Ascending aorta (tissue), 2 donors: ENCODE measurements at regions not wholly inside any gene's neighbourhood (a gene's known extent, or its start where the extent isn't known, plus 50 kb on each side); places are given as distances from the start of the nearest gene placed in this dataset.

Experiments used
- DNase-seq, 2 donors: peaks; one replicate each; pipeline ENCODE4 v3.0.0-alpha.2; 2019; ENCODE audit warnings: low spot score in 2 of 2
- H3K27ac ChIP-seq, 2 donors: fragments of 200-600 bp; sonication (generic); one replicate each; pipeline ENCODE4 v1.5.1; 2016 to 2017; ENCODE audit warnings: mild to moderate bottlenecking in 1 of 2
- H3K27me3 ChIP-seq: fragments of 200-600 bp; sonication (generic); one replicate; pipeline ENCODE4 v1.5.1; 2017
- H3K36me3 ChIP-seq, 2 donors: fragments of 200-600 bp; sonication (generic); one replicate each; pipeline ENCODE4 v1.5.1; 2016
- H3K4me1 ChIP-seq, 2 donors: fragments of 200-600 bp; sonication (generic); one replicate each; pipeline ENCODE4 v1.5.1; 2016 to 2017; ENCODE audit warnings: mild to moderate bottlenecking in 1 of 2
- H3K4me3 ChIP-seq, 2 donors: fragments of 200-600 bp; sonication (generic); one replicate each; pipeline ENCODE4 v1.5.1; 2016 to 2017; ENCODE audit warnings: mild to moderate bottlenecking in 1 of 2
- H3K9me3 ChIP-seq, 2 donors: fragments of 200-600 bp; sonication (generic); one replicate each; pipeline ENCODE4 v1.5.1; 2016
- CTCF ChIP-seq, 3 experiments: fragments of 200-600 bp in 2 of 3; fragments of 450-650 bp in 1 of 3; sonication (generic) in 2 of 3; IDR thresholded peaks; one replicate each; pipeline ENCODE4 v1.5.1; 2016 to 2019; ENCODE audit warnings: antibody characterized with exemption in 3 of 3, mild to moderate bottlenecking in 1 of 3, moderate library complexity in 1 of 3
- intact Hi-C: fragments of 100-400 bp; cut with DNase I; formaldehyde crosslinking; loops from one replicate; pipeline ENCODE4 v1.15.1; 2023

- Histone ChIP-seq H3K9me3 (no peaks in the 10 kb centered on the region), H3K27me3 (no peaks in the 10 kb centered on the region), H3K4me3 (no peak overlapping the region), H3K4me1 (no peaks in the 10 kb centered on the region), H3K36me3 (no peaks in the 10 kb centered on the region), H3K27ac (no peak overlapping the region)
- intact Hi-C loops: no loop called here
- DNase-seq: no peak
- TF ChIP-seq CTCF (IDR thresholded peaks at IDR 0.05): no peak
Observed at GRCh38 chr10:111246136-111246535, 169.3 kb downstream of the ADRA2A start.

- DNase-seq: no peak
- H3K27ac ChIP-seq: no peak overlapping the region
- intact Hi-C loops: no loop called here
- H3K4me3 ChIP-seq: no peak overlapping the region
- H3K36me3 ChIP-seq: no peaks in the 10 kb centered on the region
- no peaks in the 10 kb centered on the region for H3K9me3 ChIP-seq
- no peaks in the 10 kb centered on the region for H3K27me3 ChIP-seq
- TF ChIP-seq CTCF (IDR thresholded peaks at IDR 0.05): no peak
- no peaks in the 10 kb centered on the region for H3K4me1 ChIP-seq
Observed at GRCh38 chr10:111246814-111247452, 170.1 kb downstream of the ADRA2A start.

GRCh38 chr10:111247781-111248389 lies 171.1 kb downstream of the ADRA2A start:
- no peaks in the 10 kb centered on the region for H3K4me1 ChIP-seq
- no peak for TF ChIP-seq CTCF (IDR thresholded peaks at IDR 0.05)
- DNase-seq: no peak
- no peak overlapping the region for H3K27ac ChIP-seq
- H3K36me3 ChIP-seq: no peaks in the 10 kb centered on the region
- H3K9me3 ChIP-seq: no peaks in the 10 kb centered on the region
- no peak overlapping the region for H3K4me3 ChIP-seq
- H3K27me3 ChIP-seq: no peaks in the 10 kb centered on the region
- intact Hi-C loops: no loop called here

- Histone ChIP-seq H3K27ac (no peak overlapping the region), H3K9me3 (no peaks in the 10 kb centered on the region), H3K27me3 (no peaks in the 10 kb centered on the region), H3K4me1 (no peaks in the 10 kb centered on the region), H3K4me3 (no peak overlapping the region), H3K36me3 (no peaks in the 10 kb centered on the region)
- DNase-seq: no peak
- TF ChIP-seq CTCF (IDR thresholded peaks at IDR 0.05): no peak
- intact Hi-C loops: no loop called here
Observed at GRCh38 chr10:111249925-111250324, 173.1 kb downstream of the ADRA2A start.

GRCh38 chr10:111261081-111261615 lies 184.3 kb downstream of the ADRA2A start:
- Histone ChIP-seq H3K9me3 (no peaks in the 10 kb centered on the region), H3K27ac (no peak overlapping the region), H3K4me3 (no peak overlapping the region), H3K27me3 (no peaks in the 10 kb centered on the region), H3K36me3 (no peaks in the 10 kb centered on the region), H3K4me1 (no peaks in the 10 kb centered on the region)
- DNase-seq: no peak
- intact Hi-C loops: no loop called here
- TF ChIP-seq CTCF (IDR thresholded peaks at IDR 0.05): no peak
